HG02852 (cell line): ENCODE measurements at regions not wholly inside any gene's neighbourhood (a gene's known extent, or its start where the extent isn't known, plus 50 kb on each side); places are given as distances from the start of the nearest gene placed in this dataset.
"Not testable (repeated sequence)": the region's sequence is repeated elsewhere in the genome, so short reads cannot be mapped to it uniquely, and the experiment has no call there.

Source experiments
- ATAC-seq: cut with Tn5 transposase; IDR thresholded peaks from one replicate; pipeline ENCODE4 v1.9.1; 2021; ENCODE audit warnings: mild to moderate bottlenecking, moderate library complexity; ENCODE audit not compliant: unreplicated experiment

DNA sequence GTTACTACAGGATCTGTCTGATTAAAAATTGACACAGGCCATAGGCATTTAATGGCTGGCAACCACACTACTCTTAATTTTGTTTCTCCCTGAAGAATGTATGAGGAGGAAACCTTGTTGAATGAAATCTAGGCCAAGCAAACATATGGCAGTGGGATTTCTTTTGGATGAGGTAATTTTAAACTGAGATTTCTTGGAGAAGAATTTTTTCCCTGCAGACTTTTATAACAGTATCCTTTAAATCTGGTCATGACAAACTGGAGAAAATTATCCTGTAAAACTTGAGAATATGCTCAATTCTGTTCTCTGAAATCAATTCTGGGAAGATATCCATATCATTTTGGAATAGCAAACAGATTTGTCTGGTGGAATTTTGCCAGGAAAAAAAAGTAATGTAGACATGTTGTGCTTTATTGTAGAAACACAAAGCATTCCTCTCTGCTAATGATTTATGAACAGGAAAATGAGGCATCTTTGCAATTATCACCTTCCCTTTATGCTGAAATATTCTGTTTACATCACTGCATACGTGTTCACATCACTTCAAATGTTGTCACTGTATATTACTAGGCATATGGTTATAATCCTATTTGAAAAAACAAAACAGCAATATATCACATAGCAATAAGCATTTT lies 108.3 kb upstream of the ARSJ start:
- ATAC-seq: no peak

GRCh38 chr4:114088481-114088880 lies 109.0 kb upstream of the ARSJ start:
- no peak for ATAC-seq

GRCh38 chr4:114091546-114091945 lies 112.1 kb upstream of the ARSJ start:
- no peak for ATAC-seq

- no peak for ATAC-seq
Measured at GRCh38 chr4:114093221-114093715, 113.8 kb upstream of the ARSJ start.

DNA sequence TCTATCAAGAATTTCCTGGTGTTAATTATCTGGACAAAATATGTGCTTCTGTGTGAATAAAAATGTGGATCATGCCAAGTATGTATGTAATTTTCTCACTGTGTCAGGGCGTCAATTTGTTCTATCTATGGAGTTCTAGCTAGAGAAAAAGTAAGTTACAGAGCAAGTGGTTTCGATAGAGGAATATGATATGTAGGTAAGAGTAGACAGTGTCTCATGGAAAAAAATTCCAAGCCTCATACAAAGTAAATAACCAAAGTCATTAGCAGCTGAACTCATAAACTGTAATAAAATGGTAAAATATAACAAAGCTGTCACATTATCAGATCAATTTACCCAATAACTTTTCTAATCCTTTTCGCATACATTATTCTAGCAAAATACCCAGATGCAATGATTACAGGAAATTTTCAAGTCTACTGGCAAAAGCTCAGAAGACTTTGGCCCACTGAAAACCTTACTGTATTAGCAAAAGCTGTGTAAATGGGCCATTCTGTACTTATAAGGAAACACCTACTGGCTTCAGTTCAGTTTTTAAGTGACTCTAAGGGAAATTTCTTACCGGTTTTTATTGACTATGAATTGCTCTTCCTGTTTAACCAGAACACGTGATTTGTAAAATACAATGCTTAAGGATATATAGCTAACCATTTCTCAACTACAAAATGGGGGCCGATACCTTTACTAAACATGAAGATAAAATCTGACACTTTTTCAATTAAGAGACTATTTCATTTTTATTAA lies 121.0 kb upstream of the ARSJ start:
- no peak for ATAC-seq

GRCh38 chr4:114103908-114104307 lies 124.5 kb upstream of the ARSJ start:
- ATAC-seq: no peak

- ATAC-seq: no peak
Measured at GRCh38 chr4:114108869-114109268, 129.4 kb upstream of the ARSJ start.

DNA sequence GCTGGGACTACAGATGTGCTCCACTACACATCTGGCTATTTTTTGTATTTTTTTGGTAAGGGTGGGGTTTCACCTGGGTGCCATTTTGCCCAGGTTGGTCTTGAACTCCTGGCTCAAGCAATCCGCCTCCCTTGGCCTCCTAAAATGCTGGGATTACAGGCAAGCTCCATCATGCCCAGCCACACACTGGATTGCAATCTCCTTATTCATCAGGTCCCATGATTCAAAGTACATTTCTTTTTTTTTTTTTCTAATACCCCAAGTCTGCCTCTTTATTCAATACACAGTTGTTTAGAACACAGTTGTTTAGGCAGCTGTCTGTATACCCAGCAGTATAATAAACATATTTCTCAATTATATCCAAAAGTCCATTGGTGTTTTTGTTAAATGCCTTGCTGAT lies 130.3 kb upstream of the ARSJ start:
- ATAC-seq: no peak

- no peak for ATAC-seq
Measured at GRCh38 chr4:114115526-114115925, 136.1 kb upstream of the ARSJ start.

DNA sequence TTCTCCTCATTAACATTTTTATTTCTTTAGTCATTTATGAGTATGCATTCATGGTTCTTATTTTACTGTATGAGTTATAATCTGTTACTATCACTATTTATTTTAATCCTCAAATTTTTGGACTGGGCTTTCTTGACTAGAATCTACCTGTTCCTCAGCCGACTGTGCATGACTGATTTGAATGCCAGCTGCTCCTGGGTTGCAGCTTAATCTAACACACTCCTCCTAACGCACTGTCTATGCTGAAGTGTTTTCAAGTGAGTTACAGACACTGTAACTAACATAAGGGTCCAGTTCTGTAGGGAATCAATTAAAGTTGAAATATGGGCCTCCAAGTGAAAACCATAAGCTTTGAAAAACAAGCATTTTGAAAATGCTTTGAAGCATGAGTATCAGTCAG lies 137.4 kb upstream of the ARSJ start:
- ATAC-seq: no peak

DNA sequence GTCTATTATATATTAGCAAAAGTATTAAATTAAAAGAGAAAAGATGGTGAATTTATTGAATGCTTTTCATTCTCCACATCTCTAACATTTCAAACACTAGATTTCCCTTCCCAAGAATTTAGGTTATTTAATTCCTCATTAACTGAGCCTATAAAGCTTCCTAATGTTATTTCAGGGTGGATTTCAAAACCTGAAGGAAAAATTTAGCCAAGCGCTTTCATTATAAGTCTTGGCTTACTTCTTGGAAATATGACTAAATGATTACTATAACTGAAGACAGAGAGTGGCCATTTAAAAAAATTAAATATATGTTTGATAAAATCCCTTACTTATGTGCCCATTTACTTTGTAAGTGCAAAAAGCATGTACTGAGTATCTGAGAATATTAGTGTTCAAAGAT lies 141.8 kb upstream of the ARSJ start:
- ATAC-seq: no peak

DNA sequence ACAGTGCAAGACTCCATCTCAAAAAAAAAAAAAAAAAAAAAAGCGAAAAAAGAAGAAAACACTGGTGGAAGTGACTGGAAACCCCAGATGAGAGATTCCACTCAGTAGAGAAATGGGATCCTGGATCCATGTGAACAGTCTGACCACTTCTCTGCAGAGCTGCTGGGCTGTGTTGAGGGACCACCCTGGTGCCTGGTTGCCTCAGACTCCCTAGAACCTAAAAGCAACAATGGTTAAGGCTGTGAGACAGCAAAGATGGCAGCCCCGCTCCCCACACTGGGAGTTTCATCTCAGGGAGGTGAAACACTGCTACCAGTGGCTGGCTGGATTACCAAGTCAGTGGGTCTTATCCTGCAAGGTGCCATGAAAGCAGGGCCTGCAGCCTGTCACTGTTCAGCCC lies 152.8 kb upstream of the ARSJ start:
- no peak for ATAC-seq

DNA sequence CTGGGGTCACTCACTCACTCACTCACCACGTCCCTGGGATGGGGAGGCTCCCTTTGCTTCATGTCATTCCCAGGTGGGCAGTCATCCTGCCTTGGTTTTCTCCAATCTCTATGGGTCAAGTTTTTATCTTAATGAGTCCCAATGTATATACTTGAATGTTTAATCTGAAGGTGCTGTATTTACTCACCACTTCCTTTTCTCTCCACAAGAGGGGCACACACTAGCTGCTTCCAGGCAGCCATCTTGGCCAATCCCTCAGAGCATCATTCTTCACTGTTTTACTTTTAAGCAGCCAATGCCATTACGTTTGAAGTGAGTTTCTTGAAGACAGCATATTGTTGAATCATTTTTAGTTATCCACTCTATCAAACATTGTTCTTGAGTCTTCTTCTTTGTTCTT lies 153.4 kb upstream of the ARSJ start:
- ATAC-seq: no peak

DNA sequence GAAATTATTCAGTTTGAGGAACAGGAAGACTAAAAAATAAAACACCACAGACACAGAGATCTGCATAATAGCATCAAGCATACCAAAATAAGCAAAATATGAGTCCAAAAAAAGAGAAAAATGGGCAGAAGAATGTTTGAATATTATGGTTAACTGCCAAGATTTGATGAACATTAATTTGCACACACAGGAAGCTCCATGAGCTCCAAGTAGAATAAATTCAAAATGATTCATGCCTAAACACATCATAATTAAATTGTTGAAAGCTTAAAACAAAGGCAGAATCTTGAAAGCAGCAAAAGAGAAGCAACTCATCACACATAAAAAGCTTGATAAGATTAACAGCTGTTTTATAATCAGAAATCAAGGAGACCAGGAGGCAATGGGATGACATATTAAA lies 156.6 kb upstream of the ARSJ start:
- no peak for ATAC-seq

DNA sequence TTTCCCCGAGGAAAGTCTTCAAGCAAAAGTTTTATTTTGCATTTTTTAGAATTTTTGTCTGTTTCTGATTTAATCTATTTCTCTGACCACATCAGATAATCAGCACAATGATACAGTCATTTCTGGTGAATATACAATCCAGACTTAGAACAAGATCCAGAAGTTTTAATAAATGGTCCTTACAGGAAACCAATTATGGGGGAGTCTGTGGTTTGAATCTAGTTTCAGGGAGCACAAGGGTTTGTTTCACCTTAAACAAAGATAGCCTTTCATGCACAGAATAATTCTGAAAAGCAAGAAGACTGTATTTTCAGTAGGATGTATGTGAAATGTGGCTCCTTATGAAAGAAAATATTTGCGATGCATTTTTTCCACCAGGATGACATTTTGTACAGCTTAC lies 158.5 kb upstream of the ARSJ start:
- no peak for ATAC-seq

DNA sequence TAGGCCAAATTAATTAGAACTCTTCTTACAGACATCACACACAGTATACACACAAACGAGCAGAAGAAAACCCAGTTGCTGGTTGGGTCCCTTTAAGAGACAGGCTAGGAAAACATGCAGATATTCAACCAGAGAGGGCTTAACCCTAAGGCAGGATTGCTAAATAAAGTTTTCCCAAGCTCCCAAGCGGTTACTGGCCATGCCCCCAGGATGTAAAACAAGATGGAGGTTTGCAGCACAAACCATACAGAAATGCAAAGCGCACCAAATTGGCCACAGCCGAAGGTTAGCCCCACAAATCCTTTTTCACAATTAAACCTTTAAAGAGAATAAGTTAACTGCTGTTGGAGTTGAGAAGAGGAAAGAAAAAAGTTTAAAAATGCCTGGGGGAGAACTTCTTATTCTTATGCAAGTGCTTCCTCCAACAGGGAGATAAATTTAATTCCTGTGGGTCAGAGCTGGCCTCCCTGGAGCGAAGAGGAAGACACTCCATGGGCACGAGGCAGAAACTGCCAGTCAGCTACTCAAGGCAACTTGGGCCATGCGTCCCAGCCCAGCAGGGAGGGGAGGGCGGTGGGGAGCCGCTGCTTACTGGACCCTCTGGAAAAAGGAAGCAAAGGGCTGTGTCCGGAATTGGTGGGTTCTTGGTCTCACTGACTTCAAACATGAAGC lies 167.6 kb upstream of the ARSJ start:
- ATAC-seq: no peak

- ATAC-seq: not testable (repeated sequence)
Measured at GRCh38 chr4:114147619-114148208, 168.3 kb upstream of the ARSJ start.

GRCh38 chr4:114148372-114149070 lies 169.1 kb upstream of the ARSJ start:
- not testable (repeated sequence) for ATAC-seq

DNA sequence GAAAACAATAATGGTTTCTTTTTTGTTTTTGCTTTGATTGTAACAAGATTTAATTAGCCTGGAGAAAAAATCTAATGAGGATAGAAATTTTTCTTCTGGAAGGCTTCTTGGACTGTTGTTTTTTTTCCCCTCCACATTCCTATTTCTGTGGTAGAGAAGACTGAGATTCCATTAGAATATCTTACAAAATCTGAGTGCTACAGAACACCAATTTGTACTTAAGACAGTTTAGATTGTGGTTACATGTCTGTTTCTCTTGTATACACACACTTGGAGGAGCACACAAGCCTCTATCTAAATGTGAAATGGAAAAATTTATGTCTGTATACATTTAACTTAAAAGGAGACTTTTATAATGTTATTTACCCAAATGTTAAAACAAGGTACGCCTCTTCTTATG lies 176.9 kb upstream of the ARSJ start:
- no peak for ATAC-seq

- ATAC-seq: no peak
Measured at GRCh38 chr4:114161809-114162208, 182.4 kb upstream of the ARSJ start.

DNA sequence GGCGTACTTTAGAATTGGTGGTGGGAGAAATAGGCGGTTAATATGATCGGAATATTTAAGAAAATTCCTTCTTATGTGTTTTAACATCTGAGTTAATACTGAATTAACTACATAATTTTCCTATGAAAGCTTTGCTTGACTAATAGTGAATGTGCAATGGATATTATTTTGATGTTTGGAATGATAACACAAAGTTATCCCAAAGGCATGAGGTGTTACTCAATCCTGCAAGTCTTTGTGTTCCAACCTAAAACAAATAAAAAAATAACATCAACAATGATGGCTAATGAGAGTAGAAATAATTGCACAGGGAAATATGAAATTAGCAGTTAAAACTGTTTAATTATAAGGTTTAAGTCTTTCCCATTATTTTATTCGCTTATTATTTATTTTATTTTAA lies 183.6 kb upstream of the ARSJ start:
- no peak for ATAC-seq
